ENCODE measurements at regions not wholly inside any gene's neighbourhood (a gene's known extent, or its start where the extent isn't known, plus 50 kb on each side); places are given as distances from the start of the nearest gene placed in this dataset.

- TF ChIP-seq POLR2AphosphoS5 (IDR thresholded peaks at IDR 0.05) = no peak
- no peak for TF ChIP-seq EP300 (IDR thresholded peaks at IDR 0.05)
- TF ChIP-seq, protein P1, sequence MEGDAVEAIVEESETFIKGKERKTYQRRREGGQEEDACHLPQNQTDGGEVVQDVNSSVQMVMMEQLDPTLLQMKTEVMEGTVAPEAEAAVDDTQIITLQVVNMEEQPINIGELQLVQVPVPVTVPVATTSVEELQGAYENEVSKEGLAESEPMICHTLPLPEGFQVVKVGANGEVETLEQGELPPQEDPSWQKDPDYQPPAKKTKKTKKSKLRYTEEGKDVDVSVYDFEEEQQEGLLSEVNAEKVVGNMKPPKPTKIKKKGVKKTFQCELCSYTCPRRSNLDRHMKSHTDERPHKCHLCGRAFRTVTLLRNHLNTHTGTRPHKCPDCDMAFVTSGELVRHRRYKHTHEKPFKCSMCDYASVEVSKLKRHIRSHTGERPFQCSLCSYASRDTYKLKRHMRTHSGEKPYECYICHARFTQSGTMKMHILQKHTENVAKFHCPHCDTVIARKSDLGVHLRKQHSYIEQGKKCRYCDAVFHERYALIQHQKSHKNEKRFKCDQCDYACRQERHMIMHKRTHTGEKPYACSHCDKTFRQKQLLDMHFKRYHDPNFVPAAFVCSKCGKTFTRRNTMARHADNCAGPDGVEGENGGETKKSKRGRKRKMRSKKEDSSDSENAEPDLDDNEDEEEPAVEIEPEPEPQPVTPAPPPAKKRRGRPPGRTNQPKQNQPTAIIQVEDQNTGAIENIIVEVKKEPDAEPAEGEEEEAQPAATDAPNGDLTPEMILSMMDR (IDR thresholded peaks at IDR 0.05) = no peak
- TF ChIP-seq POLR2A (IDR thresholded peaks at IDR 0.05) = no peak
These were observed 236.4 kb upstream of the TENT5A start for GRCh38 chr6:81988871-81989270.
